GM21447 (cell line): ENCODE measurements at regions not wholly inside any gene's neighbourhood (a gene's known extent, or its start where the extent isn't known, plus 50 kb on each side); places are given as distances from the start of the nearest gene placed in this dataset.

Source experiments
- ATAC-seq: cut with Tn5 transposase; IDR thresholded peaks from one replicate; pipeline ENCODE4 v1.9.1; 2021; ENCODE audit not compliant: unreplicated experiment

DNA sequence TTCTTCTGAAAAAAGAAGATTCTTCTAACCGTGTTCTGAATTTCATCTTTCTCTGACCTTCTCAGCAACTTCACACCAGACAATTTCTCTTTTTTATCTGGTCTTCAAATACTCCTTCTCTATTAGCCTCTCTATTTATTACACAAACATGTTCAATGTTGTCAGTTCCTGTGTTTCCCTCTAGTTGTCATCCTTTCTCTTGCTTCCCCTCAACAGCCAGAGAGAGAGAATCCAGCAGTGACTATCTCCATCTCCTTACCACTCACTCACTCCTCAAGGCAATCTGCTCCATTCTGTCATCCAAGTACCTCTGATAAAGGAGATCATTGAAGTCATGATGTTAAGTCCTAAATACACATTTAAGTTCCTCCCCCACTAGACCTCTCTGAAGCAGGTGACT lies 491.9 kb upstream of the CHAC2 start:
- ATAC-seq = no peak

DNA sequence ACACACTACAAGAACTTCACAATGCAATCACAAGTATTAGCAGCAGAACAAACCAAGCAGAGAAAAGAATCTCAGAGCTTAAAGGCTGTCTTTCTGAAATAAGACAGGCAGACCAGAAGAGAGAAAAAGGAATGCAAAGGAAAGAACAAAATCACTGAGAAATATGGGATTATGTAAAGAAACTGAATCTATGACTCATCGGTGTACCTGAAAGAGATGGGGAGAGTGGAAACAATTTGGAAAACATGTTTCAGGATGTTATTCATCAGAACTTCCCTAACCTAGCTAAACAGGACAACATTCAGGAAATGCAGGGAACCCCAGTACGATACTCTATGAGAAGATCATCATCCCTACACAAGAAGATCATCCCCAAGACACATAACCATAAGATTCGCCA lies 499.0 kb upstream of the CHAC2 start:
- ATAC-seq = no peak

DNA sequence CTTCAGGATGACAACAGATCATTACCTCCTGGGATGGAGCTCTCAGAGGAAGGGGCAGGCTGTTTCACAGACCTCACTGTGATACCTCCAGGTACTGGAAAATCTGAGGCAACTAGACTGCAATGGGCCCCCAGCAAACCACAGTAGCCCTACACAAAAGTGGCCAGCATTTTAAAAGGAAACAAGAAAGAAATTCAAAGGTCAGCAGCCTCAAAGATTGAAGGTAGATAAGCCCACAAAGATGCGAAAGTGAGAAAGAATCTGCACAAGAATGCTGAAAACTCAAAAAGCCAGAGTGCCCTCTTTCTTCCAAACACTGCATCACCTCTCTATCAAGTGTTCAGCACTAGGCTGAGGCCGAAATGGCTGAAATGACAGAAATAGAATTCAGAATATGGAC lies 499.5 kb upstream of the CHAC2 start:
- no peak for ATAC-seq

DNA sequence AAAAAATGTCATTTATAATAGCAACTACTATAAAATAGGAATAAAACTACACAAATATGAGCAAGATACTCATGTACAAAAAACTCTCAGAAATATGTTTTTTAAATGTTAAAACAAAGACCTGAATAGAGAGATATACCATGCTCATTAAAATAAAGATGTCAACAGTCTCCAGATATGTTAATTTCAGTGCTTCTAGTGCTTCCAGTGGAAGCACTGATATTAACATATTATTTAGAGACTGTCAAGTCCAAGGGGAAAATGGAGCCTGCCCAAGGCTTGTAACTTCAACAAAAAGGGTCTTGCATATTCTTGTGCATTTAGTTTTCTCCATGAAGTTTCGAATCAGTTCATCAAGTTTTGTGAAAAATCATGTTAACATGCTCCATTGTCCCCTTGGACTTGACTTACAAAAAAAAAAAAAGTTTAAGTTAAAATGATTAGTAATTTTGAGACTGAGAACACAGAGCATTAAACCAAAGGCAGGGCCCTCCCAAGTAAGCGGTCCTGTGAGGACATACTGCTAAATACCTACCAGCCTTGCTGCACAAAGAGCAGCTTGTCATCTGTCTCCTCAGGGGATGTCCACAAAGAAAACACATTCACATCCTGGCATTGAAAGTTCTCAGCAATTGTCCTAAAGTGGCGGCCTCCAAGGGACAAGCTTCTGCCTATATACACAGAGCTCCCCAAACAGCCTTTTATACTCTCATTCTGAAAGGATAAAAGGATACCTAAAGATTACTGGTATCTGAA lies 501.9 kb upstream of the CHAC2 start:
- no peak for ATAC-seq

DNA sequence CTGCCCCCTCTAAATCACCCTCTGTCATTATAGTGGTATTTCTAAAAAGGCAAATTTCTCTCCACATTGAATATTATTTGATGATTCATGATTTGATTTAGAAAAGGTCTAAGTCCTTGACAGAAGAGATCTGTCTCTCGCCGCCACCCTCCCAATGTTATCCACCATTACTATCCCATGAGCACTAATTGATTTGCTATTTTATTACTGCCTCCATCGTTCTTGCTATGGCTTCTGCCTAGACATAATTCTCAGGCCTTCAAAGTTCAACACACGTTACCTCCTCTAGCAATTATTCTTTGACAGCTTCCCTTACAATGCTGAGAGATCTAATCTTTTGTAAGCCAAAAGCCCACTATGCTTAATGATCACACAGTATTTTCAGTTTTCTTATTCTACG lies 507.0 kb upstream of the CHAC2 start:
- no peak for ATAC-seq

DNA sequence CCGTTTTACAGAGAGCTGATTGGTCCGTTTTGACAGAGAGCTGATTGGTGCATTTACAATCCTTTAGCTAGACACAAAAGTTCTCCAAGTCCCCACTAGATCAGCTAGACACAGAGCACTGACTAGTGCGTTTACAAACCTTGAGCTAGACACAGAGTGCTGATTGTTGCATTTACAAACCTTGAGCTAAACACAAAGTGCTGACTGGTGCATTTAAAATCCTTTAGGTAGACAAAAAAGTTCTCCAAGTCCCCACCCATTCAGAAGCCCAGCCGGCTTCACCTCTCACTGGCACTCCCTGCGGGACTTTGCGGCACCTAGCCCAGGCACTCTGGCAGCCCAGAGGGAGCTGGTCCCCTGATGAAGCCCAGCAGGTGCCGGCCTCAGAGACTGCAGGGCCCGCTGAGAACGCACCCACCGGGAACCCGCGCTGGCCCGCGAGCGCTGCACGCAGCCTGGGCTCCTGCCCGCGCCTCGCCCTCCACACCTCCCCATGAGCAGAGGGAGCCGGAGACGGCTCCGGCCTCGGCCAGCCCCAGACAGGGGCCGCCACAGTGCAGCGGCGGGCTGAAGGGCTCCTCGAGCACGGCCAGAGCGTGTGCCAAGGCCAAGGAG lies 508.1 kb upstream of the CHAC2 start:
- ATAC-seq = no peak

DNA sequence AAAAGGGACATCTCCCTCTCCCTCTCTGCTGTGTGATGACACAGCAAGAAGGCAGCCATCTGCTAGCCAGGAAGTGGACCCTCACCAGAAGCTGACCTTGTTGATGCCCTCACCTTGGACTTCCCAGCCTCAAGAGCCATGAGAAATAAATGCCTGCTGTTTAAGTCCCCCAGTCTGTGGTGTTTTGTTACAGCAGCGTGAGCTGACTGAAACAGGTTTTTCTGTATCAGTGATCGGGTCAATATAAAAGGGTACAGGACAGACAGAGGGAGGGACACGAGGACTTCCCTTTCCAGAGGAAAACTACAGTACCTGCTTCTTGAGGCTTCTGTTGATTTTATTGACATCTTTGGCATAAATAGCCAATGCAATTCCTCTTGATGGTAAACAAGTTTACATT lies 510.3 kb upstream of the CHAC2 start:
- ATAC-seq = no peak

DNA sequence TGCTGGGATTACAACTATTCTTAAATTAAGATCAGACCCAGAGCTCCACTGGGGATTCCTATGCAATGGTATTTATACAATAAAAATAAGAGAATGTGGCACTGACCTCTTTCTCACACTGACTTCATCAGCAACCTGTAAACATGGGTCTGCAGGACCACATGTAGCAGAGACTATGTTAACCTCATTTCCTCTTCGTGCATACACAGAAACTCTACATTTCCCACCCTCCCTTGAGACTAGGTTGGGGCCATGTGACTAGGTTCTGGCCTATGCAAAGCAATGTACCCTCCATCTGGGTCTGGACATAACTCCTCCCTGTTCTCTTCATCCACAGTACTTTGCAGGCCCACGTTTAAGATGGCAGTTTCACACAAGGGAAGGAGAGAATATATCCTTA lies 514.4 kb upstream of the CHAC2 start:
- no peak for ATAC-seq

DNA sequence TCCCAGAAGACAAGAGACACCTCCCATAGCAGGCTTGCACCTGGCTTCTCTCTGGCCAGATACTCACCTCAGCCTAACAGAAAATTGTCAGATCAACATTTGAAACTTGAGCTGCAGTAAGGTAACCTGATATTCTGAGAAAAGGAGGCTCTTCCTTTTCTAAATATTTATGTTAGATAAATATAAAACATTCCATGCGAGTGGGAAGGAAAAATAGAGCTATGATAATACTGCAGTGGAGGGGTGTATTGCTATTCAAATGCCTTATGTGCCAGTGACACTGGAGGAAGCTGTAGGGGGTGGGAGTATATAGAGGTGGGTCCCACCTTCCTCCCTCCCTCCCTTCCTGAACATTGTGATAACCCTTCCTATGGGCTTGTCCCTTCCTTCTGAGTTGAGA lies 515.5 kb upstream of the CHAC2 start:
- ATAC-seq = no peak

DNA sequence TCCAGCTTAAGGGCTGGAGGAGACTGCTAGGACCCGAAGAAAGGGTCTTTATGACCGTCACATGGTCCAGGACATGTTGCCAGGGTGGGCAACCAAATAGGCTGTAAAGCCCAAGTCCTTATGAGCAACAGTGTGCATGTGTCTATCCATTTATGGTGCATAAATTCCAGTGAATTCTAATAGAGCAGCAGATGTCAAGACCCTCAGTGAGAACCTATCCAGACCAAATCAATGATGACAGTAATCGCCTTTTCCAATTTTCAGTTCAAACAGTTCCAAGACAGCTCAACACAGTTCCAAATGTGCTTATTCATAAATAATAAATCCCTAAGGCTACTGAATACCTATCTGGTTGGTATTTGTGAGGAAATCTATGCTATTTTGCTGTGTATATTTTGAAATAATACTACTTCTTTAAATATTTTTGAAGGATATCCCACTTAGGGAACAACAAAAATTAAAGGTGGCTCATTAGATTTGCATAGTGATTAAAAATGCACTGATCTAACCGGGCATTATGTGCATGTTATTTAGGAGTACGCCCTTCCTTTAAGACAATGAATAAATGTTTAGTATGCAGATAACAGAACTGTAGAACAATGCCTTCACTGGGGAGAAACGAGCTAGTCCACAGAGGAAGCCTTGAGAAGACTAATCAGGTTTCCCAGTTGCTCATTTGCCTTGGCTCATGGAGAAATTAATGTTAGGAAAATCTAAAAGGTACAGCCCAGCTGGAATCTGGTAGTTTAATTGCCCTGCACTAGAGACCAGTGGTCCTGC lies 519.5 kb upstream of the CHAC2 start:
- ATAC-seq = no peak

DNA sequence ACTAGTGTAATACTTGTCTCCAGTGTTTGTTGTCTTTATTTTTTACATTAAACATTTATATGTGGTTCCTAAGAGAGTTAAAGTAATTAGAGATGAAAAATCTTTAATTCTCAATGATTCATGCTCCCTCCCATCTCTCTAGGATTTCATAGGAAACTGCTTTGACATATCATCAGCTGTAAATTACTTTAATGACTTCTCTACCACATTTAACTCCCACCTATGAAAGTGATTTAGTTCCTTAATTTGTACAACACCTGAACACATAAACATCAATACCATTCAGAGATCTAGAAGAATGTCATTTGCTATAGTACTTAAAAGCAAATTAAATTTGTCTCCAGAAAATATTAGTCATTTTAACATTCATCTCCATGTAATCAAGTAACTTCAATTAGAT lies 524.2 kb upstream of the CHAC2 start:
- no peak for ATAC-seq

DNA sequence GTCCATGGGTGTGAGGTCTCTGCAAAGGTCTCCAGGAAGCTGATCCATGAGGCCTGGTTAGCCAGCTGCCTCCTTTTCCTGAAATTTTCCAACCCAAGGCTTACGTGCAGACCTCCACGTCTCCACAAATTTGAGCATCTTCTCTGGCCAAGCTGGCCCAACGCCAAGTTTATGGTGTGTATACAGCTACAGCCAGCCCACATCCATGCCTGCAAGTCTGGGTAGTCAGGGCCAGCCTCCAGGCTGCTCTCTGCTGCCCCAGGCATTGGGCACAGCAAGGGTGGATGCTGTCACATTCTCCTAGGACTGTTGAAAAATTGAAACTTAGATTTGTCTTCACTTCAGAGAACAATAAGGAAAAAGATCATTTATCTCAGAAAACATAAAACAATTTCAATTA lies 525.5 kb upstream of the CHAC2 start:
- ATAC-seq = no peak

DNA sequence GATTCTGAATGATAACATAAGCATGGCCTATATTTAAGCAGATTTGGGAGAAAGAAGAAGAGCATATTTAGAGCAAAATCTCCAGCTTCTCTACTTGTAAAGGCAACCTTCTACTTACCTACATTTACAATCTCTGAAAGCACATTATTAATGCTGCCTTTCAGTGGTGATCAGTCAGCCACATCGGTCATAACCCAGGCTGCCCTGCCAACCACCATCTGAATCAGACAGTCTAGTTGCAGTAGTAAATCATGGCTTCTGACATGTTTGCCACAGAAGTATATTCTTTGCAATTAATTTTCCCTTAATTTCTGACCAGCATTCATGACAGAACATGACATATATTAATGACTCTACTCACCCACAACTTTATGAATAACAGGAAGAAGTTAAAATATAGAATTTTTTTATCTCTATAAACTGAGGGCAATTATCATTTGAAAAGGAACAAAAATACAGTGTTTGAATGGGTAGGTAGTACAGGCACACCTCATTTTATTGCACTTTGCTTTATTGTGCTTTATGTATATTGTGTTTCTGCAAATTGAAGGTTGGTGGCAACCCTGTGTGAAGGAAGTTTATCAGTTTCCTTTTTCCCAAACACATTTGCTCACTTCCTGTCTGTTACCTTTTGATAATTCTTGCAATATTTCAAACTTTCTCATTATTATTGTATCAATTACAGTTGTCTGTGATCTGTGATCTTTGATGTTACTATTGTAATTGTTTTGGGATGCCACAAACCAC lies 531.6 kb upstream of the CHAC2 start:
- ATAC-seq = no peak

DNA sequence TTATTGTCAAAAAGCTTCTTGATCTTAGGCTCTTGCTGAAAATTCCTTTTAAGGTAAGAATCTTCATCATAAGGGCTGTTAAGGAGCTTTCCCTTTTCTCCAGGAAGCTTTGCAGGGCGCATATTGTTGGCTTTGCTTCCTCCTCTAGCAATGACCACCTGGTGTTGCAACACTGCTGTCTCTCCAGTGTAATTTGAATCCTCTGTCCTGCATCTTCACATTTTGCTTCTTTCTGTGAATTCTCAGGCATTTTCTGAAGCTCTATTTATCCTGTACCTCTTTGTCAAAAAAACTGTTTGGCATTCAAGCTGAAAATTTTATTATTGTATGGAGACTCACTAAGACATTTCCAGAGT lies 533.1 kb upstream of the CHAC2 start:
- ATAC-seq = no peak

DNA sequence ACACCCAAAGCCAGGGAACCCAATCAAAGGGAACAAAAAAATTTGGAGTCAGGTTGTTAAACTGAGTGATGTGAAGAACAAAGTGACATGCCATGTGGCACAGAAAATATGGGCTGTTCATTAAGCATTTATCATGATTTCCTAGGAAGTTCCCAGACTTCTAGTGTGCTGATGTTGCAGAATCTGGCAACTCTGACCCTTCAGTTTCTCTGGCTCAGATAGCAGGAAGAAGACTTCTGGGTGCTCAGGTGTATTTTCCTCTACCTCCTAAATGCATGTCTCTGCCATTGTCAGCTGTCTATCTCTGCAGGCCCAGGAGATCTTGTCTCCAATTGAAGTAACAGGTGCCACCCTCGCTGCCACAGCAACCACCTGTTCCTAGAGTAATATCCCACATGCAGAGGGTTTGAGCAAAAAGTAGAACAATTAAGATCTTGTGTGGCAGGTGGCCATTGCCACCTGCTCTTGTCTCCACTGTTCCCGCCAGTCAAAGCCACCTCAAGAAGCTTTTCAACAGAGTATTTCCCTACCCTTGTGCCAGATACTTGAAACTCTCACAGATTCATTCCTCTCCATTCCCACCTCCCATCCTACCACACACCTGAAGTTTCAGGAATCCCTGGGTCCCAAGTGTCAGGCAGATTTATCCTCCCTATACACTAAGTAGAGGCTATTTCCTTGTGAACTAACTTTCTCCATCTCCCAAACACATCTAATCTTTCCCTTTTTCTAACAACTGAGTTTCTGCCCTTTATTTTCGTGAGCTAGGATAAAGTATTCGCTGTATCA lies 533.7 kb upstream of the CHAC2 start:
- no peak for ATAC-seq

DNA sequence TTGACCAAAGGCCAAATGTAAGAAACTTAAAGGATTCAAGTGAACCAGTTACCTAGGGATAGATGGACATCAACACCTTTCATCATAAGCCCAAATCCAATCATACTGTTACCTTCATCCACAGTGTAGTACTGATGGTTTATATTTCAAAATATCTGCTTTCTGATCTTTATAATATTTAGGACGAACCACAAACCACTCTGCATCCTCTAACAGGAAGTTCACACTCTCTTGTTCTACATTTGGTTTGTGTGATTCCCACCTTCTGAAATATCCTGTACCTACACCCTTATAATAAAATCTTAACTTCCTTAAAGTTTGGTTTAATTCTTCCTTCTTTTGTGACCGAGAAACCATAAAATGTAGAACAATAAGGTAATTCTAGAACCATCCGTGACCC lies 535.7 kb upstream of the CHAC2 start:
- no peak for ATAC-seq

DNA sequence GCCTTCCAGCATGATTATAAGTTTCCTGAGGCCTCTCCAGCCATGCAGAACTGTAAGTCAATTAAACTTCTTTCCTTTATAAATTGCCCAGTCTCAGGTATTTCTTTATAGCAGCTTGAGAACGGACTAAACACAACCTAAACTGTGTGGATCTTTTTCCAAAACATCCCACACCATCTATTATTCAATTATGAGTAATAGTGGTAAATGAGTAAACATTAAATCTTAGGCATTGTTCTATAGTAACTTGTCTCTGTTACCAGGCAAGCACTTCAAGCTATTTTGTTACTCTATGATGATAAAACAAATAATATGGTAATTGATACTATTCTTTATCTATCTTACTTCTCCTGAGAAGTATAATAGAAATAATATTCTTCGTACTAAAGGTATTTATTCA lies 536.9 kb upstream of the CHAC2 start:
- ATAC-seq = no peak

DNA sequence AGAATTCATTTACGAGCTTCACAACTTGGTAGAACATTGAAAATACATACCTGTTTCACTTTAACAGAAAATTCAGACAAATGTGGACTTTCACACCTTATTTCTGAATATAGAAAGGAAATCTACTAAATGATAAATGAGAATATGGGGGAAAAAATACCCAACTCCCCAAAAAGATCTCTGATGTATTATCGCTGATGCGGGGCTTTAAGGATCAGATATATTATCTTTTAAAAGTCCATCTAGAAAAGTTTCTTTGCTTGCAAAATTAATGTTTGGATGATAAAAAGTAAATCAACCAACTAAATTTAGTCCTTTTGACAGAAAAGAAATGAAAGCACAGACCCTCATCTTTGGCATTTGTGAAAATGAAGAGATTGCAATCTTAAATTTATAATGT lies 540.1 kb upstream of the CHAC2 start:
- ATAC-seq = no peak

DNA sequence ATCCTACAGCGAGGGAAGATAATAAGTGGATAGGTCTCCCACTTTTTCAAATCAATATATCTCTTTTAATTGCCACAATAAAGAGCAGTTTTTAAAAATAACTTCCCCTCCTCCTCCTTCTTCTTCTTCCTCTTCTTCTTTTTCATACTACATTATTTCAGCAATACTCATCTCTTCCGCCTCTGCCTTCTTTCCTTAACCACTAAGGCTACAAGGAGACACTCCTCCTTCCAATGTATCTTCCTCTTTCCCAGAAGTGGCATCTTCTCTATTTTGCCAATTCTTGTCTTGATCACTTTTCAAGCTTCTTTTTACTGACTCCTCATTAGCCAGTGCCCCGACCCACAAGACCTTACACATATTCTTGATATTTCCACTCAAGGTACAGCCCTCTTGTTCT lies 546.6 kb upstream of the CHAC2 start:
- no peak for ATAC-seq

DNA sequence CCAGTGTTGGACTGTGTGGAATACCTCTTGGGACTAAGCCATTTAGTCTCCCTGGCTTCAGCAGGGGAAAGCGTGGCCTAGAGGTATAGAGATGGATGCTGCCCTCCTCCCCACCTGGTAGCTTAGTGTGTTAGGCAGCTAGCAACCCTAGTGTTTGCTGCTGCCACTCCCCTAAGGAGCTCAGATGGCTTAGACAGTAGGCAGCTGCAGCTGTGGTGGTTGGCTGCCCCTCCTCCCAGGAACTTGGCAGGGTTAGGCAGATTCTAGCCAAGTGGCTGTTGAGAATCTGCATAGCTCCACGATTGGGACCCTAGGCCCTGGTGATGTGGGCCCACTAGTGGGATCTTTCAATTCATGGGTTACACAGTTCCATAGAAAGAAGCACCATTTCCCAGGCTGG lies 550.4 kb upstream of the CHAC2 start:
- no peak for ATAC-seq

DNA sequence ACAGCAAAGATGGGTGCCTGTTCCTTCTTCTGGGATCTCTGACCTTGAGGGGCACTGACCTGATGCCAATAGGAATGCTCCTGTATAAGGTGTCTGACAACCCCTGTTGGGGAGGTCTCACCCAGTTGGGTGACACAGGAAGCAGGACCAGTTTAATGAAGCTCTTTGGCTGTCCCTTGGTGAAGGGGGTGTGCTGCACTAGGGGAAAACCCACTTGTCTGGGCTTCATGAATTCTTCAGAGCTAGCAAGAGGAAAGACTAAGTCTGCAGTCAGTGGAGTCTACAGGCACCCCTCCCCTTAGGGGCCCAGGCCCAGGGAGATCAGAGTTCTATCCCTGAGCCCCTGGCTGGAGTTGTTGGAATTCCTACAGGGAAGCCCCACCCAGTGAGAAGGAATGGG lies 550.8 kb upstream of the CHAC2 start:
- ATAC-seq = no peak
